WTC11 (cell line): ENCODE measurements at regions not wholly inside any gene's neighbourhood (a gene's known extent, or its start where the extent isn't known, plus 50 kb on each side); places are given as distances from the start of the nearest gene placed in this dataset.

ENCODE experiments used
- ATAC-seq: fragments of 200-7000 bp; cut with Tn5 transposase; 2 replicates; pipeline ENCODE4 v1.10.0; 2021; ENCODE audit warnings: mild to moderate bottlenecking, moderate library complexity
- CTCF ChIA-PET: fragments of 300-600 bp; sonication (Branson Sonifier 250); formaldehyde crosslinking; loops from one replicate; lab custom pipeline; 2021; ENCODE audit warnings: antibody characterized with exemption; lab: Charles Lee
- POLR2A ChIA-PET: fragments of 350-600 bp; sonication (Branson Sonifier 250); formaldehyde crosslinking; loops from one replicate; lab custom pipeline; 2021; ENCODE audit warnings: antibody characterized with exemption; lab: Charles Lee
- DNase-seq: peaks from one replicate; pipeline ENCODE4 v3.0.0; 2021; ENCODE audit warnings: low spot score
- H3K27ac Mint-ChIP-seq: 2 replicates; pipeline ENCODE4 v1.8.0; 2021; ENCODE audit warnings: mixed read lengths
- H3K27me3 Mint-ChIP-seq: 2 replicates; pipeline ENCODE4 v1.8.0; 2021; ENCODE audit warnings: low read depth, mild to moderate bottlenecking, moderate library complexity, mixed read lengths
- H3K36me3 Mint-ChIP-seq: 2 replicates; pipeline ENCODE4 v1.8.0; 2021; ENCODE audit warnings: mixed read lengths
- H3K4me1 Mint-ChIP-seq: 2 replicates; pipeline ENCODE4 v1.8.0; 2022; ENCODE audit warnings: mixed read lengths
- H3K4me3 Mint-ChIP-seq: 2 replicates; pipeline ENCODE4 v1.8.0; 2021; ENCODE audit warnings: mild to moderate bottlenecking, moderate library complexity, mixed read lengths
- H3K9me3 Mint-ChIP-seq: 2 replicates; pipeline ENCODE4 v1.8.0; 2021; ENCODE audit warnings: mixed read lengths
- CREB1 ChIP-seq: sonication (generic); formaldehyde crosslinking; IDR thresholded peaks from 2 replicates; pipeline ENCODE4 v1.8.0; 2023; ENCODE audit warnings: mild to moderate bottlenecking, missing genetic modification reagents
- OVOL2 ChIP-seq: fragments of 250-450 bp; sonication (Bioruptor Pico); IDR thresholded peaks from 2 replicates; pipeline ENCODE4 v1.9.0; 2021; ENCODE audit warnings: mild to moderate bottlenecking, borderline replicate concordance
- SMAD4 ChIP-seq: sonication (generic); formaldehyde crosslinking; IDR thresholded peaks from 2 replicates; pipeline ENCODE4 v1.8.0; 2022; ENCODE audit warnings: mild to moderate bottlenecking, missing genetic modification reagents
- TF ChIP-seq, protein P1 (sequence below): sonication (generic); formaldehyde crosslinking; conservative IDR thresholded peaks from 2 replicates; pipeline ENCODE4 v1.8.1; 2023; ENCODE audit warnings: mild to moderate bottlenecking, low read depth, missing genetic modification reagents, moderate library complexity
- TF ChIP-seq, protein P2 (sequence below): fragments of 250-450 bp; sonication (Bioruptor Pico); IDR thresholded peaks from 2 replicates; pipeline ENCODE4 v1.9.0; 2021; ENCODE audit warnings: mild to moderate bottlenecking, borderline replicate concordance
- TF ChIP-seq, protein P3 (sequence below): sonication (generic); formaldehyde crosslinking; IDR thresholded peaks from 2 replicates; pipeline ENCODE4 v1.8.1; 2023; ENCODE audit warnings: mild to moderate bottlenecking, moderate library complexity, missing genetic modification reagents
- TF ChIP-seq, protein P4 (sequence below): fragments of 250-450 bp; sonication (Bioruptor Pico); conservative IDR thresholded peaks from 2 replicates; pipeline ENCODE4 v1.9.0; 2021; ENCODE audit warnings: mild to moderate bottlenecking
- TF ChIP-seq, protein P5 (sequence below): fragments of 250-450 bp; sonication (Bioruptor Pico); IDR thresholded peaks from 2 replicates; pipeline ENCODE4 v1.9.0; 2021; ENCODE audit warnings: mild to moderate bottlenecking
- TF ChIP-seq, protein P6 (sequence below): sonication (generic); formaldehyde crosslinking; IDR thresholded peaks from 2 replicates; pipeline ENCODE4 v1.8.1; 2023; ENCODE audit warnings: mild to moderate bottlenecking, missing genetic modification reagents, moderate library complexity
- TF ChIP-seq, protein P7 (sequence below): sonication (generic); formaldehyde crosslinking; IDR thresholded peaks from 2 replicates; pipeline ENCODE4 v1.8.1; 2022; ENCODE audit warnings: mild to moderate bottlenecking, moderate library complexity, missing genetic modification reagents

DNA sequence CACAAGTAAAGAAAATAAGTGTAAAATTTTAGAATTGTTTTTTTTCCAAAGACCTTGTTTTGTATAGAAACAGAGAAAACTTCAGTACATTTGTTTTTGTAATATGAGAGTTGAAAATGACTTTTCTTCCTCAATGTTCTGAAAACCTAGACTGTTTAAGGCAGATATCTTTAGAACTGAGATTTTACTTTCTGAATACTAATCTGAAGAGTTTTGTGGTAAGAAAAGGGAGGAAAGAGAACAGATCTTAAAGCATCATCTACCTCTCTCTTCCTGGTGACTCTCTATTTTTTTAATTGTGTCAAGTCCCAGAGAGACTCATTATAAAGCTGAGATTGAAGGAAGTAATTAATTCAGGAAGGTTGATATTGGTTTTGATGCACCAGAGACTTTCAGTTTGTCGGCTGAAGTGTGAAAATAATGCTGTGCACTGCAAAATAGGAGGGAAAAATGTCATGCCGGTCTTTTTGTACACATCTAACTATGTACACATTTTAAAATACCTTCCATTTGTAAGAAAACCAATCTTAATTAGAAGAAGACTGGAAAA lies 142.1 kb upstream of the NAALADL2 start:
- no peak overlapping the region for H3K4me3 Mint-ChIP-seq
- CTCF ChIA-PET = no interaction called here
- H3K36me3 Mint-ChIP-seq = peaks cover 9% of the 10 kb centered on the region
- POLR2A ChIA-PET = no interaction called here
- H3K4me1 Mint-ChIP-seq = no peaks in the 10 kb centered on the region
- DNase-seq = no peak
- no peak overlapping the region for H3K27ac Mint-ChIP-seq
- TF ChIP-seq, protein P1, sequence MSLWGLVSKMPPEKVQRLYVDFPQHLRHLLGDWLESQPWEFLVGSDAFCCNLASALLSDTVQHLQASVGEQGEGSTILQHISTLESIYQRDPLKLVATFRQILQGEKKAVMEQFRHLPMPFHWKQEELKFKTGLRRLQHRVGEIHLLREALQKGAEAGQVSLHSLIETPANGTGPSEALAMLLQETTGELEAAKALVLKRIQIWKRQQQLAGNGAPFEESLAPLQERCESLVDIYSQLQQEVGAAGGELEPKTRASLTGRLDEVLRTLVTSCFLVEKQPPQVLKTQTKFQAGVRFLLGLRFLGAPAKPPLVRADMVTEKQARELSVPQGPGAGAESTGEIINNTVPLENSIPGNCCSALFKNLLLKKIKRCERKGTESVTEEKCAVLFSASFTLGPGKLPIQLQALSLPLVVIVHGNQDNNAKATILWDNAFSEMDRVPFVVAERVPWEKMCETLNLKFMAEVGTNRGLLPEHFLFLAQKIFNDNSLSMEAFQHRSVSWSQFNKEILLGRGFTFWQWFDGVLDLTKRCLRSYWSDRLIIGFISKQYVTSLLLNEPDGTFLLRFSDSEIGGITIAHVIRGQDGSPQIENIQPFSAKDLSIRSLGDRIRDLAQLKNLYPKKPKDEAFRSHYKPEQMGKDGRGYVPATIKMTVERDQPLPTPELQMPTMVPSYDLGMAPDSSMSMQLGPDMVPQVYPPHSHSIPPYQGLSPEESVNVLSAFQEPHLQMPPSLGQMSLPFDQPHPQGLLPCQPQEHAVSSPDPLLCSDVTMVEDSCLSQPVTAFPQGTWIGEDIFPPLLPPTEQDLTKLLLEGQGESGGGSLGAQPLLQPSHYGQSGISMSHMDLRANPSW = no peak
- TF ChIP-seq SMAD4 (CRISPR knock-in tag) = no peak
- TF ChIP-seq, protein P2, sequence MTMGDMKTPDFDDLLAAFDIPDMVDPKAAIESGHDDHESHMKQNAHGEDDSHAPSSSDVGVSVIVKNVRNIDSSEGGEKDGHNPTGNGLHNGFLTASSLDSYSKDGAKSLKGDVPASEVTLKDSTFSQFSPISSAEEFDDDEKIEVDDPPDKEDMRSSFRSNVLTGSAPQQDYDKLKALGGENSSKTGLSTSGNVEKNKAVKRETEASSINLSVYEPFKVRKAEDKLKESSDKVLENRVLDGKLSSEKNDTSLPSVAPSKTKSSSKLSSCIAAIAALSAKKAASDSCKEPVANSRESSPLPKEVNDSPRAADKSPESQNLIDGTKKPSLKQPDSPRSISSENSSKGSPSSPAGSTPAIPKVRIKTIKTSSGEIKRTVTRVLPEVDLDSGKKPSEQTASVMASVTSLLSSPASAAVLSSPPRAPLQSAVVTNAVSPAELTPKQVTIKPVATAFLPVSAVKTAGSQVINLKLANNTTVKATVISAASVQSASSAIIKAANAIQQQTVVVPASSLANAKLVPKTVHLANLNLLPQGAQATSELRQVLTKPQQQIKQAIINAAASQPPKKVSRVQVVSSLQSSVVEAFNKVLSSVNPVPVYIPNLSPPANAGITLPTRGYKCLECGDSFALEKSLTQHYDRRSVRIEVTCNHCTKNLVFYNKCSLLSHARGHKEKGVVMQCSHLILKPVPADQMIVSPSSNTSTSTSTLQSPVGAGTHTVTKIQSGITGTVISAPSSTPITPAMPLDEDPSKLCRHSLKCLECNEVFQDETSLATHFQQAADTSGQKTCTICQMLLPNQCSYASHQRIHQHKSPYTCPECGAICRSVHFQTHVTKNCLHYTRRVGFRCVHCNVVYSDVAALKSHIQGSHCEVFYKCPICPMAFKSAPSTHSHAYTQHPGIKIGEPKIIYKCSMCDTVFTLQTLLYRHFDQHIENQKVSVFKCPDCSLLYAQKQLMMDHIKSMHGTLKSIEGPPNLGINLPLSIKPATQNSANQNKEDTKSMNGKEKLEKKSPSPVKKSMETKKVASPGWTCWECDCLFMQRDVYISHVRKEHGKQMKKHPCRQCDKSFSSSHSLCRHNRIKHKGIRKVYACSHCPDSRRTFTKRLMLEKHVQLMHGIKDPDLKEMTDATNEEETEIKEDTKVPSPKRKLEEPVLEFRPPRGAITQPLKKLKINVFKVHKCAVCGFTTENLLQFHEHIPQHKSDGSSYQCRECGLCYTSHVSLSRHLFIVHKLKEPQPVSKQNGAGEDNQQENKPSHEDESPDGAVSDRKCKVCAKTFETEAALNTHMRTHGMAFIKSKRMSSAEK (CRISPR knock-in tag) = no peak
- TF ChIP-seq, protein P3, sequence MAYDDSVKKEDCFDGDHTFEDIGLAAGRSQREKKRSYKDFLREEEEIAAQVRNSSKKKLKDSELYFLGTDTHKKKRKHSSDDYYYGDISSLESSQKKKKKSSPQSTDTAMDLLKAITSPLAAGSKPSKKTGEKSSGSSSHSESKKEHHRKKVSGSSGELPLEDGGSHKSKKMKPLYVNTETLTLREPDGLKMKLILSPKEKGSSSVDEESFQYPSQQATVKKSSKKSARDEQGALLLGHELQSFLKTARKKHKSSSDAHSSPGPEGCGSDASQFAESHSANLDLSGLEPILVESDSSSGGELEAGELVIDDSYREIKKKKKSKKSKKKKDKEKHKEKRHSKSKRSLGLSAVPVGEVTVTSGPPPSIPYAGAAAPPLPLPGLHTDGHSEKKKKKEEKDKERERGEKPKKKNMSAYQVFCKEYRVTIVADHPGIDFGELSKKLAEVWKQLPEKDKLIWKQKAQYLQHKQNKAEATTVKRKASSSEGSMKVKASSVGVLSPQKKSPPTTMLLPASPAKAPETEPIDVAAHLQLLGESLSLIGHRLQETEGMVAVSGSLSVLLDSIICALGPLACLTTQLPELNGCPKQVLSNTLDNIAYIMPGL (CRISPR knock-in tag) = no peak
- ATAC-seq = no peak
- peaks cover 9% of the 10 kb centered on the region for H3K9me3 Mint-ChIP-seq
- no peaks in the 10 kb centered on the region for H3K27me3 Mint-ChIP-seq

DNA sequence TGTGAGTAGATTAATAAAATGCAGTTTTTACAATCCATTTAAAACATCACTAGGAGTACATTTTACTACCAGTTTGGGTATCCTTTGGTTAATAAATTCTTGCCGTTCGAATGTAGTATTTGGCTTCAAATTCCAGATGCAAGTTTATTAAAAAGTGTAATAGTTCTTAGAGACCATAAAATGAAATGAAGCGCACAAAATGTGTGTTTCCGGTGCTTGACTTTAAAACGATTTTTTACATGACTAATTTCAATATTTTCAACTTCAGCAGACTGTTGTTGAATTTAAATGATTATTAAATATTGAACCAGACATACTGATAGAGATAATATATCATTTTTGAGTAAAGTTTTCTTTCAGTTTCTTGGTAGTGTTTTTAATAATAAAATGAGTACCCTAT lies 138.4 kb upstream of the NAALADL2 start:
- H3K4me3 Mint-ChIP-seq = no peak overlapping the region
- no peaks in the 10 kb centered on the region; the same call in 1 of the 2 replicates for H3K9me3 Mint-ChIP-seq
- ChIA-PET CTCF (no interaction called here), POLR2A (no interaction called here)
- no peaks in the 10 kb centered on the region for H3K27me3 Mint-ChIP-seq
- ATAC-seq (no peak), DNase-seq (no peak)
- H3K27ac Mint-ChIP-seq = no peak overlapping the region
- H3K4me1 Mint-ChIP-seq = no peaks in the 10 kb centered on the region
- TF ChIP-seq, protein P4, sequence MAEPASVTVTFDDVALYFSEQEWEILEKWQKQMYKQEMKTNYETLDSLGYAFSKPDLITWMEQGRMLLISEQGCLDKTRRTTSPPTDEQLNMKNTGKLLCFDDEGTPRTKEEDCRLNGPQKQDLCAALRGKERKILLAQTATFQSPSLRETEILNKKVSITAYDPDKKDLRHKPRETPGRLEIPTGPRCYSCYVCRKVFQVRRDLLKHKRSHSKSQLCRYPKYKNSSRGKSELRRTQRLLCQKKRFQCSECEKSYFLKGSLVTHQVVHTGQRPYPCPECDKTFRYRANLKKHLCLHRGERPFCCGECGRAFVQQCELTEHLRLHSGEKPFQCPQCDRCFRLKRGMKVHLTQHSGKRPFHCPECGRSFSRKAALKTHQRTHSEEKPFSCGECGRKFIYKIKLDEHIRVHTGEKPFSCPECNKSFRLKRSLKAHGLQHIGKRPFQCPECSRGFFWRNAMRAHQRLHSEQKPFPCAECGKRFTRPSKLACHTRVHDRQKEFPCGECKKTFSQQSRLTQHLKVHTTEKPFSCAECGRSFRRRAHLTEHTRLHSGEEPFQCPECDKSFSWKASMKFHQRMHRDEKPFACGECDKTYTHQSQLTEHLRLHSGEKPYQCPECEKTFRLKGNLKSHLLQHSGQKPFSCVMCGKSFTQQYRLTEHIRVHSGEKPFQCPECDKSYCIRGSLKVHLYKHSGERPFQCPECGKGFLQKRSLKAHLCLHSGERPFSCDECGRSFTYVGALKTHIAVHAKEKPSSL (CRISPR knock-in tag) = no peak
- TF ChIP-seq CREB1 (CRISPR knock-in tag) (no peak), OVOL2 (no peak)
- TF ChIP-seq, protein P5, sequence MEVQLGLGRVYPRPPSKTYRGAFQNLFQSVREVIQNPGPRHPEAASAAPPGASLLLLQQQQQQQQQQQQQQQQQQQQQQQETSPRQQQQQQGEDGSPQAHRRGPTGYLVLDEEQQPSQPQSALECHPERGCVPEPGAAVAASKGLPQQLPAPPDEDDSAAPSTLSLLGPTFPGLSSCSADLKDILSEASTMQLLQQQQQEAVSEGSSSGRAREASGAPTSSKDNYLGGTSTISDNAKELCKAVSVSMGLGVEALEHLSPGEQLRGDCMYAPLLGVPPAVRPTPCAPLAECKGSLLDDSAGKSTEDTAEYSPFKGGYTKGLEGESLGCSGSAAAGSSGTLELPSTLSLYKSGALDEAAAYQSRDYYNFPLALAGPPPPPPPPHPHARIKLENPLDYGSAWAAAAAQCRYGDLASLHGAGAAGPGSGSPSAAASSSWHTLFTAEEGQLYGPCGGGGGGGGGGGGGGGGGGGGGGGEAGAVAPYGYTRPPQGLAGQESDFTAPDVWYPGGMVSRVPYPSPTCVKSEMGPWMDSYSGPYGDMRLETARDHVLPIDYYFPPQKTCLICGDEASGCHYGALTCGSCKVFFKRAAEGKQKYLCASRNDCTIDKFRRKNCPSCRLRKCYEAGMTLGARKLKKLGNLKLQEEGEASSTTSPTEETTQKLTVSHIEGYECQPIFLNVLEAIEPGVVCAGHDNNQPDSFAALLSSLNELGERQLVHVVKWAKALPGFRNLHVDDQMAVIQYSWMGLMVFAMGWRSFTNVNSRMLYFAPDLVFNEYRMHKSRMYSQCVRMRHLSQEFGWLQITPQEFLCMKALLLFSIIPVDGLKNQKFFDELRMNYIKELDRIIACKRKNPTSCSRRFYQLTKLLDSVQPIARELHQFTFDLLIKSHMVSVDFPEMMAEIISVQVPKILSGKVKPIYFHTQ (CRISPR knock-in tag) = no peak
- TF ChIP-seq, protein P6, sequence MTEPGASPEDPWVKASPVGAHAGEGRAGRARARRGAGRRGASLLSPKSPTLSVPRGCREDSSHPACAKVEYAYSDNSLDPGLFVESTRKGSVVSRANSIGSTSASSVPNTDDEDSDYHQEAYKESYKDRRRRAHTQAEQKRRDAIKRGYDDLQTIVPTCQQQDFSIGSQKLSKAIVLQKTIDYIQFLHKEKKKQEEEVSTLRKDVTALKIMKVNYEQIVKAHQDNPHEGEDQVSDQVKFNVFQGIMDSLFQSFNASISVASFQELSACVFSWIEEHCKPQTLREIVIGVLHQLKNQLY = no peak
- TF ChIP-seq, protein P7, sequence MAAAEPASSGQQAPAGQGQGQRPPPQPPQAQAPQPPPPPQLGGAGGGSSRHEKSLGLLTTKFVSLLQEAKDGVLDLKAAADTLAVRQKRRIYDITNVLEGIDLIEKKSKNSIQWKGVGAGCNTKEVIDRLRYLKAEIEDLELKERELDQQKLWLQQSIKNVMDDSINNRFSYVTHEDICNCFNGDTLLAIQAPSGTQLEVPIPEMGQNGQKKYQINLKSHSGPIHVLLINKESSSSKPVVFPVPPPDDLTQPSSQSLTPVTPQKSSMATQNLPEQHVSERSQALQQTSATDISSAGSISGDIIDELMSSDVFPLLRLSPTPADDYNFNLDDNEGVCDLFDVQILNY (CRISPR knock-in tag) = no peak
- H3K36me3 Mint-ChIP-seq = no peaks in the 10 kb centered on the region
